Neural crest cell (in vitro differentiated cells): ENCODE measurements at regions not wholly inside any gene's neighbourhood (a gene's known extent, or its start where the extent isn't known, plus 50 kb on each side); places are given as distances from the start of the nearest gene placed in this dataset.

Source experiments
- DNase-seq: peaks from one replicate; pipeline ENCODE4 v3.0.0; 2021; ENCODE audit warnings: low read depth, mixed read lengths, low spot score
- H3K27ac Mint-ChIP-seq: one replicate; pipeline ENCODE4 v1.8.0; 2021; ENCODE audit warnings: mild to moderate bottlenecking, mixed read lengths; ENCODE audit not compliant: unreplicated experiment
- H3K27me3 Mint-ChIP-seq: 2 replicates; pipeline ENCODE4 v1.8.0; 2021; ENCODE audit warnings: low read depth, mild to moderate bottlenecking, mixed read lengths
- H3K36me3 Mint-ChIP-seq: 2 replicates; pipeline ENCODE4 v1.8.0; 2021; ENCODE audit warnings: low read depth, mild to moderate bottlenecking, mixed read lengths
- H3K4me1 Mint-ChIP-seq: 2 replicates; pipeline ENCODE4 v1.8.0; 2021; ENCODE audit warnings: mixed read lengths
- H3K4me3 Mint-ChIP-seq: one replicate; pipeline ENCODE4 v1.8.0; 2021; ENCODE audit warnings: mild to moderate bottlenecking, mixed read lengths
- H3K9me3 Mint-ChIP-seq: 2 replicates; pipeline ENCODE4 v1.8.0; 2021; ENCODE audit warnings: mixed read lengths
- TF ChIP-seq, protein P1 (sequence below): fragments of 200-600 bp; sonication (generic); conservative IDR thresholded peaks from 2 replicates; pipeline ENCODE4 v1.5.0; 2021; ENCODE audit warnings: antibody characterized with exemption, mild to moderate bottlenecking

GRCh38 chr1:56113679-56114078, 465.7 kb downstream of the PLPP3 start:
- Mint-ChIP-seq H3K27me3 (no peaks in the 10 kb centered on the region), H3K9me3 (peaks cover 7% of the 10 kb centered on the region)
- TF ChIP-seq, protein P1, sequence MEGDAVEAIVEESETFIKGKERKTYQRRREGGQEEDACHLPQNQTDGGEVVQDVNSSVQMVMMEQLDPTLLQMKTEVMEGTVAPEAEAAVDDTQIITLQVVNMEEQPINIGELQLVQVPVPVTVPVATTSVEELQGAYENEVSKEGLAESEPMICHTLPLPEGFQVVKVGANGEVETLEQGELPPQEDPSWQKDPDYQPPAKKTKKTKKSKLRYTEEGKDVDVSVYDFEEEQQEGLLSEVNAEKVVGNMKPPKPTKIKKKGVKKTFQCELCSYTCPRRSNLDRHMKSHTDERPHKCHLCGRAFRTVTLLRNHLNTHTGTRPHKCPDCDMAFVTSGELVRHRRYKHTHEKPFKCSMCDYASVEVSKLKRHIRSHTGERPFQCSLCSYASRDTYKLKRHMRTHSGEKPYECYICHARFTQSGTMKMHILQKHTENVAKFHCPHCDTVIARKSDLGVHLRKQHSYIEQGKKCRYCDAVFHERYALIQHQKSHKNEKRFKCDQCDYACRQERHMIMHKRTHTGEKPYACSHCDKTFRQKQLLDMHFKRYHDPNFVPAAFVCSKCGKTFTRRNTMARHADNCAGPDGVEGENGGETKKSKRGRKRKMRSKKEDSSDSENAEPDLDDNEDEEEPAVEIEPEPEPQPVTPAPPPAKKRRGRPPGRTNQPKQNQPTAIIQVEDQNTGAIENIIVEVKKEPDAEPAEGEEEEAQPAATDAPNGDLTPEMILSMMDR, result no peak

DNA sequence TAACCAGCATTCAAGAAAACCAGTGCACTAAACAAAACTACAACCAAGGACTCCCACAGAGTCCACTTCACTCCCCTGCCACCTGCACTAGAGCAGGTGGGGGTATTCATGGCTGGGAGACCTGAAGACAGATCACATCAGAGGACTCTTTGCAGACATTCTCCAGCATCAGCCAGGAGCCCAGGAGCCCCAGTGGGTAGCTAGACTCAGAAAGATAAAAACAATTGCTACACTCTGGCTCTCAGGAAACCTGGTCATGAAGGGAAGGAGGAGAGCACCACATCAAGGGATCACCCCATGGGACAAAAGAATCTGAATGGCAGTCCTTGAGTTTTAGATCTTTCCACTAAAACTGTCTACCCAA, 472.1 kb downstream of the PLPP3 start:
- H3K4me3 Mint-ChIP-seq, result no peak overlapping the region
- TF ChIP-seq, protein P1, result no peak
- H3K9me3 Mint-ChIP-seq, result peaks cover 21% of the 10 kb centered on the region
- H3K4me1 Mint-ChIP-seq, result no peaks in the 10 kb centered on the region
- H3K27ac Mint-ChIP-seq, result no peak overlapping the region
- no peaks in the 10 kb centered on the region for H3K27me3 Mint-ChIP-seq
- peaks cover 17% of the 10 kb centered on the region for H3K36me3 Mint-ChIP-seq
- no peak for DNase-seq

More at GRCh38 chr1:56113679-56114078, 465.7 kb downstream of the PLPP3 start:
- DNase-seq, result no peak
- Mint-ChIP-seq H3K27ac (no peak overlapping the region), H3K36me3 (peaks cover 6% of the 10 kb centered on the region), H3K4me1 (no peaks in the 10 kb centered on the region), H3K4me3 (no peak overlapping the region)

DNA sequence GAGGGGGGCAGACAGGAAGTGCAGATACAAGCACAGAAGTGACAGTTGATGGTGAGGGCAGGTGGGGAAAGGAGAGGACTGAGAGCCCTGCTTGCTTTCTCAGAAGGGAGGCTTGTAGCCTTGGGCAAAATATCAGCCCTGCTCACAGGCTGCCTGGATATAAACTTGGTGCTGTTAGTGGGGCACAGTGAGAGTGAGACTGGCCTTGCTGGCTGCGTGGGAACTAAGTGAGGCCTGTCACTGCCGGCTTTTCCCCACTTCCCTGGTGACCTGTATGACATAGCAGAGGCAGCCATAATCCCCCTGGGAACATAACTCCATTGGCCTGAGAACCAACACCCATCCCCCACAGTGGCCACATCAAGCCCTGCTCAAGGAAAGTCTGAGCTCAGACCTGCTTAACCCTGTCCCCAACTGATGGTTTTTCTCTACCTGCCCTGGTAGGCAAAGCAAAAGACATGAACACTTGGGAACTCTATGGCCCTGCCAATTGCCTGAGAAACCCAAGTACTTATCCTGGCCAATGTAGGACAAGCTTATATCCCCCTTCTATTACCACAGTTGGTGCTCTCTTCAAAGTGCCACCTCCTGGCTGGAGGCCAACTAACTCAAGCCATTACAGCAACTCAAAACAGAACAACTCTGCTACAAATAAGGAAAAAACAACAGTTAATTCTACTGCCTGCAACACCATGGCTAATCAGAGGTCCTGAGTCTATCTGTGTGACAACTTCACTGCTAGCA, 472.7 kb downstream of the PLPP3 start:
- peak overlapping the region; percentile 62 for H3K27ac Mint-ChIP-seq
- no peaks in the 10 kb centered on the region for H3K27me3 Mint-ChIP-seq
- H3K4me1 Mint-ChIP-seq, result no peaks in the 10 kb centered on the region
- peaks cover 17% of the 10 kb centered on the region for H3K36me3 Mint-ChIP-seq
- TF ChIP-seq, protein P1, result no peak
- H3K9me3 Mint-ChIP-seq, result peaks cover 21% of the 10 kb centered on the region
- no peak for DNase-seq
- no peak overlapping the region for H3K4me3 Mint-ChIP-seq

- no peaks in the 10 kb centered on the region for H3K4me1 Mint-ChIP-seq
- no peak for DNase-seq
- TF ChIP-seq, protein P1, result no peak
- no peak overlapping the region for H3K4me3 Mint-ChIP-seq
- peaks cover 11% of the 10 kb centered on the region for H3K36me3 Mint-ChIP-seq
- no peaks in the 10 kb centered on the region for H3K27me3 Mint-ChIP-seq
- no peak overlapping the region for H3K27ac Mint-ChIP-seq
- peaks cover 17% of the 10 kb centered on the region for H3K9me3 Mint-ChIP-seq
Measured at GRCh38 chr1:56105397-56105796, 474.0 kb downstream of the PLPP3 start.

GRCh38 chr1:56099766-56100265, 479.5 kb downstream of the PLPP3 start:
- no peaks in the 10 kb centered on the region for H3K27me3 Mint-ChIP-seq
- peaks cover 5% of the 10 kb centered on the region for H3K9me3 Mint-ChIP-seq
- H3K4me1 Mint-ChIP-seq, result no peaks in the 10 kb centered on the region
- H3K36me3 Mint-ChIP-seq, result peaks cover 4% of the 10 kb centered on the region
- no peak for DNase-seq
- TF ChIP-seq, protein P1, result no peak
- H3K27ac Mint-ChIP-seq, result no peak overlapping the region
- no peak overlapping the region for H3K4me3 Mint-ChIP-seq
